ES-I3 (cell line): ENCODE measurements at regions not wholly inside any gene's neighbourhood (a gene's known extent, or its start where the extent isn't known, plus 50 kb on each side); places are given as distances from the start of the nearest gene placed in this dataset.

Experiments used
- H3K36me3 ChIP-seq: 2 replicates; pipeline ENCODE4 v1.6.1; 2013; ENCODE audit warnings: mild to moderate bottlenecking, low read length, control low read depth, moderate library complexity; ENCODE audit not compliant: insufficient read depth
- H3K4me1 ChIP-seq: 2 replicates; pipeline ENCODE4 v1.6.1; 2013; ENCODE audit warnings: mild to moderate bottlenecking, control low read depth, low read length; ENCODE audit not compliant: insufficient read depth
- H3K9ac ChIP-seq: 2 replicates; pipeline ENCODE4 v1.6.1; 2013; ENCODE audit warnings: low read depth, mild to moderate bottlenecking, low read length, moderate library complexity
- H3K9me3 ChIP-seq: 2 replicates; pipeline ENCODE4 v1.6.1; 2013; ENCODE audit warnings: mild to moderate bottlenecking, low read length, moderate library complexity; ENCODE audit not compliant: control insufficient read depth, insufficient read depth

DNA sequence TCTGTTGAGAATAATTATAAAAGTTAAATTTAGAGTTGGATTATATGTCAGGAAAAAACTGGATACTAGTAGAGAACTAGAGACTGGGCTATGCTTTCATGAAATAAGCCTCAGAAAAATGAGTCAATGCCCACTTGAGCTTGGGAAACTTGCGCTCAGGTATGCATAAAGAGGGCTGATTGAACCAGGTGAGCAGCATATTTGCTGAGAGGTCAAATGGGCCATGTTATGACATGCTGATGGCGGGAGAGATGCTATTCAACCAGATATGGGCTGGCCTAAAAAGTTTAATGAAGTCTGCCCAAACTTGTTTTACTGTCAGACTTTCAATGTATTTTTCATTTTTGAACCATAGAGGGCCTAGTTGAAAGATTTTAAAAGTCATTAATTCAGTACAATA is 837.6 kb upstream of the GHITM start:
- no peaks in the 10 kb centered on the region for H3K9me3 ChIP-seq
- H3K36me3 ChIP-seq: no peaks in the 10 kb centered on the region
- no peak overlapping the region for H3K9ac ChIP-seq
- no peaks in the 10 kb centered on the region for H3K4me1 ChIP-seq

DNA sequence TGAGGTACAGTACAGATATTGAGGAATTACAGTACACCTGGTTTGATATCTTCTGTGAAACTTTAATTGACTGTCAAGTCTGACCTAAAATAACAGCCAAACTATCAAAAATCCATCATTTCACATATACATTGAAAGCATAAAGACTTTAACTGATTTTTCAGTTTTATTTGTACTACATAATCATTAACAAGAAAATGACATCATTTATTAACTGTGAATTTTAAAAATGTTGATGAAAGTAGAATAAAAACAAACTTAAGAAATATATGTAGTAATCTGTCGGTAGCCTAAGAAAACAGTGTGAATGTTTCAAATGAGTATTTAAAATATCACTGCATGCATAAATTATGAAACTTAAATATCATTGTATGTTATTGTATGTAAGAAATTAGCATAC is 836.7 kb upstream of the GHITM start:
- Histone ChIP-seq H3K9me3 (no peaks in the 10 kb centered on the region), H3K36me3 (no peaks in the 10 kb centered on the region), H3K9ac (no peak overlapping the region), H3K4me1 (no peaks in the 10 kb centered on the region)

DNA sequence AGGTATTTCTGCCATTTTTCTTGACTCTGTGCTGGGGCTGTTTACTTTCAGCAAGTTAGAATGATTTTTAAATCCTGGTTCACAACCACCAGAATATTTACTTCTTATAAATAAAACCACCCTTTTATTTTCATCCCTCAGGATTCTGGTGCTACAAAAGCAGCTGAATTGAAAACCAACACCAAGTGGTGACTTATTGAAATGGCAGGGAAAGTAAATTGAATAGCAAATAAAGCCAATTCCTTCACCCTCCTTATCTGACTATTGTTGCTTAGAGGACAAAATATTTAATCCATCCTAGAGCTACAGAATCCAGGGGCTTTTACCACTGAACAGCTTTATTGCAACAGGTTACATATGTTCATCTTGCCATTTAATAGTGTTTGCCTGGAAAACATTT is 828.6 kb upstream of the GHITM start:
- Histone ChIP-seq H3K9me3 (no peaks in the 10 kb centered on the region), H3K9ac (no peak overlapping the region), H3K4me1 (no peaks in the 10 kb centered on the region), H3K36me3 (no peaks in the 10 kb centered on the region)

DNA sequence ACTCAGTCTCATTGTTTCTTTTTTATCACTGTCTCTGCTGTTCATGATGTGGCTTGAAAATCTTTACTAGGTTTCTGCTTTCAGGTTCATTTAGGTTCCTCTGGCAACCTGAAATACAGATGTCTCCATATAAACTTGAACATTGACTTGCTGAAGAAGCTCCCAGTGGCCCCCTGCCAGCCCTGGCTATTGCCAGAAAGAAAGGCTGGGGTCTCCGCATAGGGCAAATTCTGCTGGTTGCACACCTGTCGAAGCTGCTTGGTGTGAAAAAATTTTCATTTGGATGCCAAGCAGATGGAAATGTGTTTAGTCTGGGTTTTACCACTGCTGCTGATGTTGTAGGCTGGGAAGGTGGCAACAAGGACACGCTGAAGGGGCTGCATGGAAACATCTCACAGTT is 826.7 kb upstream of the GHITM start:
- Histone ChIP-seq H3K36me3 (no peaks in the 10 kb centered on the region), H3K4me1 (no peaks in the 10 kb centered on the region), H3K9me3 (no peaks in the 10 kb centered on the region), H3K9ac (no peak overlapping the region)

DNA sequence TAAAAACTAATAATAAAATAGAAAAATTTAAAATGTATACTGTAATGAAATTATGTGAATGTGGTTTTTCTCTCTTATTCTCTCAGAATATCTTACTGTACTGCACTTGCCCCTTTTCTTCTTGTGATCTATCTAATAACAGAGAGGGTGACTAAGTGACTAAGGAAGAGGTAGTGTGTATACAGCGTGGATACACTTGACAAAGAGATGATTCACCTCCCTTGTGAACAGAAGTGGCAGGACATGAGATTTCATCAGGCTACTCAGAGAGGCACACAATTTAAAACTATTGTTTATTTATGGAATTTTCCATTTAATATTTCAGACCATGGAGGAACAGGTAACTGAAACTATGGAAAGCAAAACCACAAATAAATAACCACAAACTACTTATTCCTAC is 806.6 kb upstream of the GHITM start:
- no peaks in the 10 kb centered on the region for H3K4me1 ChIP-seq
- H3K9me3 ChIP-seq: no peaks in the 10 kb centered on the region
- H3K36me3 ChIP-seq: no peaks in the 10 kb centered on the region
- H3K9ac ChIP-seq: no peak overlapping the region

DNA sequence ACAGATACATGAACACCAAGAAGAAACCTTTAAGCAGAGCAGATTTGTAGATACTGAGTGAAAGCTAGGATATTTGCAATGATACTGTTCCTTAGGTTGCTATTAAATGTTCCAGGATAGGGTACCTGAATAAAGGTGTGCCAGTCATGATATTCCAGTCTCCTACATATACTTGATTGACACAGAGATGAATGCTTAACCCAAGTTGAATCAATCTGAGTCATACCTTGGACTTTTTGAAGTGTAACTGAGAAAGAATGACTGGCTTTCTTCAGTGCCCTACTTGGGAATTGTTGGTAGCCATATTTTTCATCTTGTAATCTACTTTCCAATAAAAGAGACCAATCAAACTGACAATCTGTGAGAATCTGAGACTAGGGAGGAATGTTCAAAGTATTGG is 805.7 kb upstream of the GHITM start:
- no peaks in the 10 kb centered on the region for H3K9me3 ChIP-seq
- H3K4me1 ChIP-seq: no peaks in the 10 kb centered on the region
- H3K9ac ChIP-seq: no peak overlapping the region
- H3K36me3 ChIP-seq: no peaks in the 10 kb centered on the region

DNA sequence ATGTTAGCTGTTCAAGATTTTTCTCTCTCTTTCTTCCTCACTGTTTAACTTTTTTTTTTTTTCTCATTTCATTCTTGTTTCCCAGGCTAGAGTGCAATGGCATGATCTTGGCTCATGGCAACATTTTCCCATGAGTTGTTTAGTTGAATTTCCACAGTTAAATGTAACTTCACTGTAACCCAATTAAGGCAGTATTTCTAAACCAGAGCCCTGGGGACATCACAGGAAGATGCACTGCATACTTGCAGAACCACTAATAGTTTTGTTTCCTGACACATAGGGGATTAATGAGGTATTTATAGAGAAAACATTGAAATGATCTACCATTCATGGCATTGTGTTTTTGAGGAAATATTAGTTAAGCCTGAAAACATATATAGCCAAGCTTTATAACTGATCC is 795.6 kb upstream of the GHITM start:
- H3K4me1 ChIP-seq: no peaks in the 10 kb centered on the region

DNA sequence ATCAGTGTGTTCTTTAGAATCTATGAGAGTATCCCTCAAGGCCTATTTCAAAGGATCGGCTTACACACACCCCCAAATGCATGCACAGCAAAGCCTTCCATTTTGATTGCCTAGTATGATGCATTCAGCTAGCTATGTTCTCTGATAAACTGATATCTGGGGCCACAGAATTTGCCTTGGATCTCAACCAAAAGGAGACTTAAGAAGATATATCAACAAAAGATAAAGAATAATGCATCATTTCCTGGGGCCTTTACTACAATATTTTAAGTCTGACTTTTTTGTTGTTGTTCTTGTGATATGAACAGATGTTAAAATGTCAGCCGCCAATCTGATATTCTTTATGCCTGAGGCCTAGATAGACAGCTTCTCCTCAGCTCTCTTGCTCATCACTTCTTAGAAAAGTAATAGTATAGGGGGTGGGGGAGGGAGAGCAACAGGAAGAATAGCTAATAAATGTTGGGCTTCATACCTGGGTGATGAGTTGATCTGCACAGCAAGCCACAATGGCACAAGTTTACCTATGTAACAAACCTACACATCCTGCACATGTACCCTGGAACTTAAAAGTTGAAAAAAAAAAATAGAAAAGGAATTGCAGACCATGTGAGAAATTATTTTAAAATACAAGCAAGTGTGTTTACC is 792.9 kb upstream of the GHITM start:
- H3K4me1 ChIP-seq: no peaks in the 10 kb centered on the region
- no peak overlapping the region for H3K9ac ChIP-seq
- no peaks in the 10 kb centered on the region for H3K36me3 ChIP-seq
- no peaks in the 10 kb centered on the region for H3K9me3 ChIP-seq

More for the DNA sequence above, 795.6 kb upstream of the GHITM start:
- Histone ChIP-seq H3K36me3 (no peaks in the 10 kb centered on the region), H3K9ac (no peak overlapping the region), H3K9me3 (no peaks in the 10 kb centered on the region)

DNA sequence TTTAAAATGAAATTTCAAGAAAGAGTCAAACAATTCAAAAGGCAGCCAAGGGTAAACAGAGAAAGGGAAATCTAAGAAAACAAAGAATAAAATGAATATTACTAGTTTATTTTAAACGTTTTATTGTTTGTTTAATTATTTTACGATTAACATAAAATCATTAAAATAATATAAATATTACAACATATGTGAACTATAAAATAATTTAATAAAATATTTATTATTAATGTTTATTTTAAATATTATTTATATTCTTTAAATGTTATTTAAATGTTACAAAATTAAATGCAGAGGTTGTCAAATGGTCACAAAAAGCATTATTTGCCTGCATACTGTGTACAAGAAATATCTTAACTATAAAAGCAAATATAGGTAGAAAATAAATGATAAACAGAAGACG is 786.7 kb upstream of the GHITM start:
- Histone ChIP-seq H3K9ac (no peak overlapping the region), H3K36me3 (no peaks in the 10 kb centered on the region), H3K4me1 (no peaks in the 10 kb centered on the region), H3K9me3 (peaks cover 6% of the 10 kb centered on the region; the same call in 1 of the 2 replicates)

DNA sequence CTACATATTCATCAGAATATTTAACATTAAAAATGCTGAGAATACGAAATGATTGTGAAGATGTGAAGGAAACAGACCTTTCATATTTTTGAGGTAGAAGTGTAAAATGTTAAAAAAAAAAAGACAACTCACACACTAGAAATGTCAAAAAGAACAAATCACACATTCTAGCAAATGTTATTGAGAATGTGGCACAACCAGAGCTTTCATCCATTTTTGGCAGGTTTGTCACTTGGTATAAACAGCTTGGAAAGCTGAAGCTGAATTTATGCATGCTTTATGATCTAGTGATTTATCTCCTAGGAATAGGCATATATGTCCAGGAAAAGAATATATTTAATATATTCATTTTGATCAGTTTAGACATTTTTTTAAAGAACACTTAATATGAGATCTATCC is 784.9 kb upstream of the GHITM start:
- peaks cover 6% of the 10 kb centered on the region; the same call in 1 of the 2 replicates for H3K9me3 ChIP-seq
- H3K9ac ChIP-seq: no peak overlapping the region
- H3K36me3 ChIP-seq: no peaks in the 10 kb centered on the region
- no peaks in the 10 kb centered on the region for H3K4me1 ChIP-seq

DNA sequence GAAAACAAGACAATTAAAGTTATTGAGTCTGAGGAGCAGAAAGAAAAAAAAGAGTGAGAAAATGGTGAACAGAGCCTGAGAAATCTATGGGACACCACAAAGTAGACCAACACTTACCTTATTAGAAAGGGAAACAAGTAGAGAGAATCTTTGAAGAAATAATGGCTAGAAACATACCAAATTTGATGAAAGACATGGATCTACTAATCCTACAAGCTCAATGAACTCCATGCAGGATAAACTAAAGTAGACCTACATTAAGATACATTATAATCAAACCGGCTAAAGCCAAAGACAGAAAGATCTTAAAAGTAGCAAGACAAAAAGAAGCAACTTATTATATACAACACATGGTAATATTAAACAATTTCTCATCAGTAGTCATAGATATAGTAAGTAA is 782.3 kb upstream of the GHITM start:
- Histone ChIP-seq H3K9ac (no peak overlapping the region), H3K9me3 (peaks cover 6% of the 10 kb centered on the region; the same call in 1 of the 2 replicates), H3K36me3 (no peaks in the 10 kb centered on the region), H3K4me1 (no peaks in the 10 kb centered on the region)

DNA sequence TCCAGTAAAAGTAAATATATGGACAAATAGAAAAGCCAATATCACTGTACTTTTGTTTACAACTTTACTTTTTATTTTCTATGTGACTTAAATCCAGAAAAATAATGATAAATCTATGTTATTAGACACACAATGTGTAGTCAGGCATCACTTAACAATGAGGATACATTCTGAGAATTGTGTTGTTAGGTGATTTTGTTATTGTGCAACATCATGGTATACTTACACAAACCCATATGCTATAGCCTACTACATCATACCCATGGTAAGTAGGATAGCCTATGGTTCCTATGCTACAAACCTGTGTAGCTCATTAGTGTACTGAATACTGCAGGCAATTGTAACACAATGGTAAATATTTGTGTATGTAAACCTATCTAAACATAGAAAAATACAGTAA is 781.7 kb upstream of the GHITM start:
- Histone ChIP-seq H3K9me3 (peaks cover 6% of the 10 kb centered on the region; the same call in 1 of the 2 replicates), H3K9ac (no peak overlapping the region), H3K36me3 (no peaks in the 10 kb centered on the region), H3K4me1 (no peaks in the 10 kb centered on the region)

DNA sequence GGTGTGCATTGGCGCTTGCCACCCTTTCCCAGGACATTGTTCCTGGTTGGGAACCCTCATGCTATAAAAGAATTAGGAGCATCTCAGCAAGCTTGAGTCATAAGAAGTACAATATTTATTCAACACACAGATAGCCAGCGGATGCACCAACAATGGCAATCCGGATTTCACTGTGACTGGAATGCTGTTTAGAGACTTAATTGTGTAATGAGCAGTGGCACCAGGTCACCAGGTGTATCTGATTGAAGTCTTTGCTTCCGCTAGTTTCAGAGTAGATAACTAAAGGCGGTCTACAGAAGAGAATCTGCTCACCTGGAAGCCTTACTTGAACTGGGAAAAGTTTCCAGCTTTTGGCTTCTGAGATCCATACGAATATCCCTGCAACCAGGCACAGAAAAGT is 772.3 kb upstream of the GHITM start:
- H3K9me3 ChIP-seq: no peaks in the 10 kb centered on the region
- no peak overlapping the region for H3K9ac ChIP-seq
- H3K36me3 ChIP-seq: no peaks in the 10 kb centered on the region
- H3K4me1 ChIP-seq: peaks cover 20% of the 10 kb centered on the region

DNA sequence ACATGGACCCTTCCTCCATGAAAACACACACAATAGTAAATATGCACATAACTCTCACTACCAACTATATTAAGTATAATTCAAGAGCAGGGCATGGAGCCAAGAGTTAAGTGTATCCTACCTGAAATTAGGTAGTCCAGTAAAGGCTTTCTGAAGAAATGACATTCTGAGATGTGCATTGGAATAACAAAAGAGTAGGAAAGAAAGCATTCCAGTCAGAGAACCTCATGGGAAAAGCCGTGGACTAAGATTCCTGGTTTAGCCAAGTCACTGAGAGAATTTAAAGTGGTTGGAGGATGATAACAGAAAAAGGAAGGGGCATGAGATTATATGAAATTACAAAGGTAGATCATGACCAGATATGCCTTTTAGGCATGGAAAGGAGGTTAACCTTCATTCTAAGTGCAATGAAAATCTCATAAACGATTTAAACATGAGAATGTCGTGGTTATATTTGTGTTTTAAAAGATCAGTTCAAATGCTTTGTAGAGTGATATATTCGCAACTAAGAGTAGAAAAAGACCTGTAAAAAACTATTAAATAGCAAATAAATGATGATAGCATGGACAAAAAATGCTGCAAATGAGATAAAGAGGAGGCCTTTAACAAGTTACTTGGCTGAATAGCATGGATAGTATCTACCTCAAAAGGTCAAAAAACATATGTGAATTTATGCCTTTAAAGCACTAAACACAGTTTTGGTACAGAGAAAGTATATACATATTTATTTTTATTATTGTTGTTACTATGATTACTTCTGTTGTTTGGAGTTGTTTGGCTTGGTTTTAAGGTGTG is 767.4 kb upstream of the GHITM start:
- H3K4me1 ChIP-seq: peaks cover 16% of the 10 kb centered on the region; the same call in 1 of the 2 replicates
- H3K9ac ChIP-seq: no peak overlapping the region
- H3K36me3 ChIP-seq: no peaks in the 10 kb centered on the region
- no peaks in the 10 kb centered on the region for H3K9me3 ChIP-seq

DNA sequence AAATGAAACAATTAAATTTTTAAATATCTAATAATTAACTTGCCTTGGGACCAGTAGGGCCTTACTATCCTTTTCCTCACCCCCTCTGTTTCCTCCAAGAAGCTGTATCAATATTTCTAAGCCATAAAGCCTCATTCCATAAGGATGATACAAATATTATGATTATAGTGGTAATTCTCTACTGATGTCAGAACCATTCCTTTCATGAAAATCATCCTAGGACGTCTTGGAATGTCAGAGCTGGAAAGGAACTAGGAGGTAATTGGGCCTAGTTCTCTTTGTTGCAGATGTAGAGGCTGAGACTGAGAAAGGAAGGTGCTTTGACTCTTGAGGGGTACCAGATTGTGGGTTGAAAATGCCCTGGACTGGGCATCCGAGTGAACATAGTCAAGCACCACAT is 766.7 kb upstream of the GHITM start:
- Histone ChIP-seq H3K9me3 (no peaks in the 10 kb centered on the region), H3K4me1 (peaks cover 10% of the 10 kb centered on the region; the same call in 1 of the 2 replicates), H3K9ac (no peak overlapping the region), H3K36me3 (no peaks in the 10 kb centered on the region)
